Upper lobe of left lung (tissue), 4 donors: ENCODE measurements at regions not wholly inside any gene's neighbourhood (a gene's known extent, or its start where the extent isn't known, plus 50 kb on each side); places are given as distances from the start of the nearest gene placed in this dataset.
"Not testable (repeated sequence)": the region's sequence is repeated elsewhere in the genome, so short reads cannot be mapped to it uniquely, and the experiment has no call there.

Experiments
- EP300 ChIP-seq, 4 donors: sonication (generic); formaldehyde crosslinking; IDR thresholded peaks; one replicate each; pipeline ENCODE4 v1.5.1; 2017; ENCODE audit warnings: antibody characterized with exemption in 4 of 4, control low read depth in 2 of 4
- POLR2A ChIP-seq, 4 donors: fragments of 450-650 bp; IDR thresholded peaks; one replicate each; pipeline ENCODE4 v1.5.1; 2016 to 2017; ENCODE audit warnings: antibody characterized with exemption in 4 of 4, mild to moderate bottlenecking in 2 of 4
- POLR2AphosphoS5 ChIP-seq, 2 donors: sonication (generic); formaldehyde crosslinking; IDR thresholded peaks; one replicate each; pipeline ENCODE4 v1.5.1; 2017; ENCODE audit warnings: antibody characterized with exemption in 2 of 2
- TF ChIP-seq, protein P1 (sequence below), 6 experiments: fragments of 450-650 bp in 4 of 6; fragments of 200-600 bp in 2 of 6; sonication (generic) in 2 of 6; IDR thresholded peaks; one replicate each; pipeline ENCODE4 v1.5.1; 2016 to 2019; ENCODE audit warnings: antibody characterized with exemption in 6 of 6

DNA sequence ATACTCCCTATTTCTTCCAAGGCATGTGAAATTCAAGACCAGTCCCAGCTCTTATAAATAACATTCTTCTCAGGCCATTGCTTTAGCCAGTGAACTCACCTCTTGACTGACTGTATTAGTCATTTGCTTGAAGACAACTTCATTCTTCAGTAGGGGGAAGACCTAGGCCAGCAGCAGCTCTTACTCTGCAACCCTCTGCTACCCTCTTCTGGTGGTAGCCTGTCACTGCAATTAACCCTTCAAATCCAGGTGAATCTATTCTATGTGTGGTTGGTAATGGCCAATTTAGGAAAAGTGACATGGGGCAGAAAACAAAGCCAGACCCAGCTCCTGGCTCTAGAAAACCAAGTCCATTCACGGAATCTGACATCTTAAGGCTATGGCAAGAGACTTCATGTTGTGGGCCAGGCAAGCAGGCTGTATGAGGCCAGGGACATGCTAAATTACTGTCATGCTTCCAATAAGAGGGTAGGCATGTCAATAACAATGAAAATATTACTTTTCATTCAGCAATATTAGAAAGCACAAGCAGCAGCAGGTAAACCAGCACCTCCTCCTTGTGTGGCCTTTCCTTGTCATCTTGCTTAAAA lies 317.9 kb upstream of the FOLH1 start:
- TF ChIP-seq POLR2AphosphoS5, POLR2A, EP300 (IDR thresholded peaks at IDR 0.05): not testable (repeated sequence)
- TF ChIP-seq, protein P1, sequence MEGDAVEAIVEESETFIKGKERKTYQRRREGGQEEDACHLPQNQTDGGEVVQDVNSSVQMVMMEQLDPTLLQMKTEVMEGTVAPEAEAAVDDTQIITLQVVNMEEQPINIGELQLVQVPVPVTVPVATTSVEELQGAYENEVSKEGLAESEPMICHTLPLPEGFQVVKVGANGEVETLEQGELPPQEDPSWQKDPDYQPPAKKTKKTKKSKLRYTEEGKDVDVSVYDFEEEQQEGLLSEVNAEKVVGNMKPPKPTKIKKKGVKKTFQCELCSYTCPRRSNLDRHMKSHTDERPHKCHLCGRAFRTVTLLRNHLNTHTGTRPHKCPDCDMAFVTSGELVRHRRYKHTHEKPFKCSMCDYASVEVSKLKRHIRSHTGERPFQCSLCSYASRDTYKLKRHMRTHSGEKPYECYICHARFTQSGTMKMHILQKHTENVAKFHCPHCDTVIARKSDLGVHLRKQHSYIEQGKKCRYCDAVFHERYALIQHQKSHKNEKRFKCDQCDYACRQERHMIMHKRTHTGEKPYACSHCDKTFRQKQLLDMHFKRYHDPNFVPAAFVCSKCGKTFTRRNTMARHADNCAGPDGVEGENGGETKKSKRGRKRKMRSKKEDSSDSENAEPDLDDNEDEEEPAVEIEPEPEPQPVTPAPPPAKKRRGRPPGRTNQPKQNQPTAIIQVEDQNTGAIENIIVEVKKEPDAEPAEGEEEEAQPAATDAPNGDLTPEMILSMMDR (IDR thresholded peaks at IDR 0.05), result peak; percentile 10 to 77 (median 41)
